Prostate gland (tissue), 2 donors: ENCODE measurements at regions not wholly inside any gene's neighbourhood (a gene's known extent, or its start where the extent isn't known, plus 50 kb on each side); places are given as distances from the start of the nearest gene placed in this dataset.

Experiments used
- CTCF ChIP-seq, 4 experiments: fragments of 200-600 bp in 2 of 4; fragments of 450-650 bp in 2 of 4; sonication (generic) in 2 of 4; IDR thresholded peaks; 1 replicate in 3 of 4; 2 replicates in 1 of 4; pipeline ENCODE4 v1.5.1; 2016 to 2019; ENCODE audit warnings: antibody characterized with exemption in 4 of 4, mild to moderate bottlenecking in 2 of 4, moderate library complexity in 2 of 4
- POLR2A ChIP-seq: fragments of 450-650 bp; IDR thresholded peaks from one replicate; pipeline ENCODE4 v1.6.1; 2016; ENCODE audit warnings: antibody characterized with exemption, mild to moderate bottlenecking
- POLR2AphosphoS5 ChIP-seq: sonication (generic); formaldehyde crosslinking; IDR thresholded peaks from one replicate; pipeline ENCODE4 v1.6.1; 2017; ENCODE audit warnings: antibody characterized with exemption

GRCh38 chr3:135731546-135731945, 234.0 kb upstream of the PPP2R3A start:
- TF ChIP-seq CTCF (IDR thresholded peaks at IDR 0.05): no peak
- no peak for TF ChIP-seq POLR2A
- TF ChIP-seq POLR2AphosphoS5: no peak
